H7 (cell line): ENCODE measurements at regions not wholly inside any gene's neighbourhood (a gene's known extent, or its start where the extent isn't known, plus 50 kb on each side); places are given as distances from the start of the nearest gene placed in this dataset.
"Not testable (repeated sequence)": the region's sequence is repeated elsewhere in the genome, so short reads cannot be mapped to it uniquely, and the experiment has no call there.

Experiments
- DNase-seq: peaks from one replicate; pipeline ENCODE4 v3.0.0; 2012
- H3K27me3 ChIP-seq: 2 replicates; pipeline ENCODE4 v1.6.0; 2011; ENCODE audit warnings: mild to moderate bottlenecking, low read length; ENCODE audit not compliant: control insufficient read depth, insufficient read depth
- H3K36me3 ChIP-seq: replicated peaks from 2 replicates; pipeline ENCODE4 v1.5.1; 2011; ENCODE audit warnings: low read length; ENCODE audit not compliant: control insufficient read depth, insufficient read depth
- H3K4me3 ChIP-seq: 2 replicates; pipeline ENCODE4 v1.5.1; 2011; ENCODE audit warnings: low read depth, mild to moderate bottlenecking, control low read depth, low read length, moderate library complexity; ENCODE audit not compliant: insufficient read depth

DNA sequence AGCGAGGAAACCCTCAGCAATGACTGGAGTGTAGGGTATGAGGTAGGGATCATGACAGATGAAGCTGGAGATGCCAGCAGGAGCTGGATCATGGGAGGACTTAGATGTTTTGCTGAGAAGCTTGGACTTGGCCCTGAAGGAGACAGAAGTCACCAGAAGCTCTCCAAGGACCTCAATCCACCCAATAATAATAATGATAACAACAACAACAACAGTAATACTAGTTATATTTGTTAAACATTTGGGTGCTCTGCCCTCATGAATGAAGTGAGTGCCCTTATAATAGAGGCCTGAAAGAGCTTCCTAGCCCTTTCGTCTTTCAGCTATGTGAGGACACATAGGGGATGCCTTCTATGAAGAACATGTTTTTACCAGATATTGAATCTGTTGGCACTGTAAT is 163.9 kb downstream of the DDX1 start:
- Histone ChIP-seq H3K4me3 (no peak overlapping the region), H3K27me3 (no peaks in the 10 kb centered on the region), H3K36me3 (no peaks in the 10 kb centered on the region)
- no peak for DNase-seq

DNA sequence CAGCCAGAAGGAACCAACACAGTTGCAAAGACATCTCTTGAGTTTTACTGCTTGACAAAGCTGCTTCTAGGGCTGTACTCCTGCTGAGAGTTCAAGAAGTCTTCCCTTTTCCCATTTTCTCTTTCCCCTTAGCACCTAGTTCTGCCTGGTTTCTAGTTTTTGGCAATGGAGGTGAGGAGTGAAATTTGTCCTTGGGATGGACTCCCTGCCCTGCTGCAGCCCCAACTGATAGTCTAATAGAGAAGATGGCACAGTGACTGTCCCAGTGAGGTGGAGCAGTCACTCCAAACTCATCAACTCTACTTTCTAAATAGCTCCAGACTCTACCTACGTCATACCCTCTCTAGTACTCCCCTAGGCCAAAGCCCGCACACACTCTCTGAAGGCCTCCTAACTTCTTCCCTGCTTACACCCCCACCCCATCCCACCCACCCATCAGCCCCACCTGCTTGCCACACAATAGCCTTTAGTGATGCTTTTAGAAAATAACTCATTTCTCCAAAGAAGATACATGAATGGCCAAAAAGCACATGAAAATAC is 164.4 kb downstream of the DDX1 start:
- no peak overlapping the region for H3K4me3 ChIP-seq
- no peaks in the 10 kb centered on the region for H3K27me3 ChIP-seq
- DNase-seq: no peak
- H3K36me3 ChIP-seq: no peaks in the 10 kb centered on the region

DNA sequence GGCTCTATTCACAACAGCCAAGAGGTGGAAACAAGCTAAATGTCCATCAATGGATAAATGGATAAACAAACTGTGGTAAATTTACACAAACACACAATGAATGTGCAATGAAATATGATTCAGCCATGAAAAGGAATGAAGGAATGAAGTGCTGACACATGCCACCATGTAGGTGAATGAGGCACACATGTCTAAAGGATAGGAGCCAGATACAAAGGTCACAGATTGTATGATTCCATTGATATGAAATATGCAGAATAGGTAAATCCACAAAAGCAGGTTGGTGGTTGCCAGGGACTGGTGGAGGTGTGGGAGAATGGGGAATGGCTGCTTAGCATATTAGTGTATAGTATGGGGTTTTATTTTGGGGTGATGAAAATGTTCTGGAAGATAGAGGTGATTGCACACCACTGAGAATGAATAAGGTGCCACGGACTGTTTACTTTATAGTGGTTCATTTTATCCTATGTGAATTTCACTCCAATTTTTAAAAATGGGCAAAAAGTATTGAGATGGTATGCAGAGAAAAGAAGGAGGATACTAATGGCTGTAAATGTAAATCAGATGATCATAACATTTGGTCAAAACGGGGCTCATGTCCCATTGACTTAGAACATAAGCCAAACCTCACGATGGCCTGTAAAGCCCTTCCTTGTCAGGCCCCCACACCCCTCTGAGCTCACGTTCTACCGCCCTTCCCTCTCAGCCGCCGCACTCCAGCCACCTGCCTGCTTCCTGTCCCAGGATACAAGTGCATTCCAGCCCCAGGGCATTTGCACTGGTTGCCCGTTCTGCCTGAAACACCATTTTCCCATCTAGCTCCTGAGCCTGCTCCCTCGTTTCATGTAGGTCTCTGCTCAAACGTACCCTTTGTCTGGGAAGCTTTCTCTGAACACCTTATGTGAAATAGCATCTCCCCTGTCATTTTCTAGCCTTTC is 165.5 kb downstream of the DDX1 start:
- Histone ChIP-seq H3K36me3 (no peaks in the 10 kb centered on the region), H3K4me3 (no peak overlapping the region), H3K27me3 (no peaks in the 10 kb centered on the region)
- DNase-seq: no peak

DNA sequence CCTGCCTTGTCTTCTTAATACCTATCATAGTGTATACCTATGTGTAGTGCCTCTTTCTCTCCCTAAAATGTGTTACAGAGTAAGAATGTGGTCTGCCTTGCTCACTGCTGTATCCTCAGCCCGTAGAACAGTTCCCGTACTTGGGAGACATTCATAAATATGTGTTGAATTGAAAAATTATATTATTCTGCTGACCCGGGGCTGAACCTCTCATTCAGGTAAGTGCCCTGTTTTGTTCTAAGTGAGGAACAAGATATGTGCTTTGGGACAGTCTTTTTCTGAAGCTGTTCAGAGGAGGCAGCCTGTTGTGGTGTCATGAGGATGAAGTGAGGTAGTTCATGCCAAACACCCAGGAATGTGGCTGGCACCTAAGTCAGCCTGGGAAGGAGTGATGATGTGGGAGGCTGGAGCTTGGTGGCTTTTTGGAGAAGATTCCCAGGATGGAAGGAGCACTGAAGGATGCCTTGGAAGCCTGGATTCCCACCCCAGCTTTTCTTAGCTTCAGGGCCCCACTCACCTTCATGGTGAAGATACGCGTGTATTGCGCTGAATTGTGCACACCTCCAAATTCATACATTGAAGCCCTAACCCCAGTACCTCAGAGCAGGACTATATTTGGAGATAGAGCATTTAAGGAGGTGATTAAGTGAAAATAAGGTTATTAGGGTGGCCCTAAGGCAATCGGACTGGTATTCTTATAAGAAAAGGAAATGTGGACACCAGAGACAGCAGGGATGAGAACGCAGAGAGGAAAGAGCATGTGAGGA is 166.3 kb downstream of the DDX1 start:
- Histone ChIP-seq H3K27me3 (no peaks in the 10 kb centered on the region), H3K4me3 (no peak overlapping the region), H3K36me3 (no peaks in the 10 kb centered on the region)
- DNase-seq: no peak

DNA sequence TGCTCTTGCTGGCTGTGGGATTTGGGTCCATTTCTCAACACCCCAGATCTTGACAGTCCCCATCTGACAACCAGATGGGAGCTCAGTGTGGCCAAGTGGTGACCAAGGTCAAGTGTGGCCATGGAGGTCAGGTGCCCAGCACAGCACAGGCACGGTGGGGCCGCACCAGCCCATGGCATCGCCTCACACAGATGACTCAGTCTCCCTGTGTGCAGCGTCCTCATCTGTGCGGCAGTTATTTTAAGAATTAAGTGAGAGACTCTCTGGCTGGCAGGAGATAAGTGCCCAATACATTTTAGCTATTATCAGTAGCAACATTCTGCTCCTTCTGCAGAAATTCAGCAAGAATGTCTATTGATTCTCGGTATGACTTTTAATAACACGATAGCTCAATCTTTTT is 167.2 kb downstream of the DDX1 start:
- Histone ChIP-seq H3K36me3 (no peaks in the 10 kb centered on the region), H3K27me3 (no peaks in the 10 kb centered on the region), H3K4me3 (no peak overlapping the region)
- no peak for DNase-seq

DNA sequence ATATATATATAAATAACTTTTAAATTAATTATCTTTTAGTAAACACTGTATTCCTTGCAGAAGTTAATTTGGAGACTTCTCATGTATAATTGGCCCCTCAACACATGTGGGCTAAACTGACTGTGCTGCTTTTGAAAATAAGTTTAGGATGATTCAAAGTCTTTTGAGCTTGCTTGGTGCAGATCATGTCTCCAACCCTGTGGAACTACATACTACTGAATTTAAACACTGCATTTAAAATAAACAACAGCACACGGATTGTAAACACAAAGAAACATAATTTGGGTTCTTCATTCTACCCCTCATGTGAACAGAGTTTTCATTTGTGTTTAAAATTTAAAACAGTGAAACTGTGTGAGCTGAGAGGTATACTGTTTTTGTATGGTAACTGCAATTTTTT is 167.7 kb downstream of the DDX1 start:
- Histone ChIP-seq H3K4me3 (no peak overlapping the region), H3K27me3 (no peaks in the 10 kb centered on the region), H3K36me3 (no peaks in the 10 kb centered on the region)
- no peak for DNase-seq

DNA sequence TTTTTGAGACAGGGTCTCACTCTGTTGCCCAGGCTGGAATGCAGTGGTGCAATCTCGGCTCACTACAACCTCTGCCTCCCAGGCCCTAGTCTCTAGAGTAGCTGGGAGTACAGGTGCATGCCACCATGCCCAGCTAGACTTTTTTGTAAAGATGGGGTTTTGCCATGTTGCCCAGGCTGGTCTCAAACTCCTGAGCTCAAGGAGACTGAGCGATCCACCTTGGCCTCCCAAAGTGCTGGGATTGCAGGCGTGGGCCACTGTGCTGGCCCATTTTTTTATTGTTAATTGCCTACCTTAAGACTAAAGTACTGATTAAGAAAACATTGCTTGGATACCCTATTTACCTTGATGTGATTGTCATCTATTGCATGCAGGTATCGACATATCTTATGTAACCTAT is 168.1 kb downstream of the DDX1 start:
- not testable (repeated sequence) for H3K4me3 ChIP-seq, H3K27me3 ChIP-seq, H3K36me3 ChIP-seq, DNase-seq

DNA sequence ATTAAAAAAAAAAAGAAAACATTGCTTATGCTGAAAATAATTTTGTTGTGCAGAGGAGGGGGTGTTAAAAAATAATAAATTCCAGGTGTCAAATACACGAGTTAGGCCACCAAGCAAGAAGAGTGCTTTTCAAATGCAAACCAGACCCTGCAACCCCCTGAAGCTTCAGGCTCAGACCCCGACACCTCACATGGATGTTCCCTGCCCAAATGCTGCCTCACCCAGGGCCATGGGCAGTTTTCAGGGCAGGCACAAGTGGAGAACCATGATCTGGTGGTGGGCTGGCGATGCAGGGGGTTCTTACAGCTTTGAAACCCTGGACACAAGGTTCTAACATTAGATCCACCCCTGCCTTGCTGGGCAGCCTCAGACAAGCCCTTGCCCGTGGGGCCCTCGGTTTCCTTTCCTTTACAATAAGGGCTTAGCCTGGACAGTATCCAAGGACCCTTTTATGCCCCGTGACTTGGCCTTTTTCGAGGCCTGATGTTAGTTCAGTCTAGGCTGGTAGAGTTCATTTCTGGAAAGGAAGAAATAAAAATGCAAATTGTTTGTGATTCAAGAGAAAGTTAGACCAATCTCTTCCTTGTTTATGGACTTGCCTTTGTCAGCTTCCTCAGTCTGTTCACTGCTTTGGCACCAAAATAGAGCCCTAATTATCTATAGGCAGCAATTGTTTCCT is 168.7 kb downstream of the DDX1 start:
- DNase-seq: no peak
- no peaks in the 10 kb centered on the region for H3K36me3 ChIP-seq
- H3K27me3 ChIP-seq: no peaks in the 10 kb centered on the region
- no peak overlapping the region for H3K4me3 ChIP-seq

DNA sequence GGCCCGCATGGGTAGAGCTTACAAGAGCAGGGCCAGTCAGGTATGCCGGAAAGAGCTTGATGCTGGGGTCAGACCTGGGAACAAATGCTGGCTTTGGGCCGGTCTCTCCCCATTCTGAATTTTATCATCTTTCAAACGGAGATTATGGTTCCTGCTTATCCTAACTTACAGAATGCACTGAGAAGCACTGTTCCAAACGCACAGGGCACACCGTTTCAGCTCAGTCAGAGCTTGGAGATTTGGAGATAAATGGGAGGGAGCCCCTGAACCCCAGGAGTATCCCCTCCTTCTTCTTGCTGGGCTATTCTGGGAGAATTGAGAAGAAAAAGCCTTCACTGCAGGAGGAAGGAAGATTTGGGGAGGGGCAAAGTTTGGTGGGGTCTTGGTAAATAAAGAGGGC is 169.4 kb downstream of the DDX1 start:
- no peaks in the 10 kb centered on the region for H3K27me3 ChIP-seq
- no peak for DNase-seq
- no peak overlapping the region for H3K4me3 ChIP-seq
- no peaks in the 10 kb centered on the region for H3K36me3 ChIP-seq

DNA sequence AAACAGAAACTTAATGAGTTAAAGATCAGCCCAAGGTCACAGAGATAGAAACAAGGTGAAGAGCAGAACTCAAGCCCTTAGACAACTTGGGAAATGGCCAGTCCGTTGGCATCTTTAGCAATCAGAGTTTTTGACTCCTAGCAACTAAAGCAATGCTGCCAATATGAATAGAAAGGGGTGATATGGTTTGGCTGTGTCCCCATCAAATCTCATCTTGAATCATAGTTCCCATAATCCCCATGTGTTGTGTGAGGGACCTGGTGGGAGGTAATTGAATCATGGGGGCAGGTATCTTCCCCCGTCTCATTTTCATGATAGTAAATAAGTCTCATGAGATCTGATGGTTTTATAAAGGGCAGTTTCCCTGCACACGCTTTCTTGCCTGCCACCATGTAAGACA is 170.2 kb downstream of the DDX1 start:
- no peak overlapping the region for H3K4me3 ChIP-seq
- H3K36me3 ChIP-seq: no peaks in the 10 kb centered on the region
- no peak for DNase-seq
- no peaks in the 10 kb centered on the region for H3K27me3 ChIP-seq

DNA sequence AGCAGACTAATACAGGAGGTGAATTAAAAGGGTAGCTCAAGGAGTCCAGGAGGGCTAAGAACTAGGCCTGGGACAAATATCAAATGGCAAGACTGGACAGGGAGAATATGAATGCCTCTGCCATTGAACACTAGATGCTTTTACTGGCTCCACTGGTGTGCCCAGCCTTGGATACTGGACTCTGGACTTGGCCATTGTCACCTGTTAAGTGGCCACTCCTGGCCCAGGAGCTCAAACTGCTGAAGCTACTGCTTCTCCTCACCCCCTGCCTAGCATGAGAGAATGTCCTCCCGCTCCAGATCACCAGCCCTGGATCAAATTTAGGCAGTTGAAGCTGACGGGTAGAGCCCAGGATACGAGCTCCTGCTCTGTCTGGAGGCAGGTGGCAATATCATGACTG is 170.8 kb downstream of the DDX1 start:
- Histone ChIP-seq H3K36me3 (no peaks in the 10 kb centered on the region), H3K4me3 (no peak overlapping the region), H3K27me3 (no peaks in the 10 kb centered on the region)
- no peak for DNase-seq

DNA sequence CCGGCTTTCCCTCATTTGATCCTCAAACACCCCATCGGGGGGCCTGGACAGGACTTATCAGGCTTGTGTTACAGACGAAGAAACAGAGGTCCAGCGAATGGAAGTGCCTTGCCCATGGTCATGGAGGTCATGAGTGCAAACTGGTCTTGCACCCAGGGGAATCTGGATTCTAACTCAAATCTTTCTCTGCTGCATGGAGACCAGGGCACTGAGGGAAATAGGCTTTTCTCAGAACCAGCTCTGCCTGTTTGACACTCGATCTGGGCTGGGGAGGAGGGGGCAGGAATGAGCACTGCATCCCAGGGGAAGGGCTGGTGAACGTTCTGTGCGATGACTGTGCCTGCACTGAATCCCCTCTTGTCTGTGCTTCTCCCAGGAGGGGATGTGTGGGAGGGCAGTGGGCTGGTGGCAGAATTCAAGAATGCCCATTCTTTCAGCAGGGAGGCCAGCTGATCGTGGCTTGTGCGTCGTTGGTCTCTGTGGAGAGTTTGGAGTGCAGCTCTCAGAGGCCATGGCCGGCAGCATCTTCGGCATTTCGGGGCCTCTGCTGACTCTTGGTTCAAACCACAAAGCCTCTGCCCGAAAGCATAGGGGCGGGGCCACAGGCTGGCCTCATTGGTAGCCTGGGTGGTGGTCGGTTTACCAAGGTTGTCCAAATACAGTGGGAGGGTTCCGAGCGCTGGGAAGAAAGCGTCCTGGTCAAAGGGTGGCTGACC is 171.6 kb downstream of the DDX1 start:
- Histone ChIP-seq H3K27me3 (no peaks in the 10 kb centered on the region), H3K36me3 (no peaks in the 10 kb centered on the region), H3K4me3 (no peak overlapping the region)
- DNase-seq: no peak

DNA sequence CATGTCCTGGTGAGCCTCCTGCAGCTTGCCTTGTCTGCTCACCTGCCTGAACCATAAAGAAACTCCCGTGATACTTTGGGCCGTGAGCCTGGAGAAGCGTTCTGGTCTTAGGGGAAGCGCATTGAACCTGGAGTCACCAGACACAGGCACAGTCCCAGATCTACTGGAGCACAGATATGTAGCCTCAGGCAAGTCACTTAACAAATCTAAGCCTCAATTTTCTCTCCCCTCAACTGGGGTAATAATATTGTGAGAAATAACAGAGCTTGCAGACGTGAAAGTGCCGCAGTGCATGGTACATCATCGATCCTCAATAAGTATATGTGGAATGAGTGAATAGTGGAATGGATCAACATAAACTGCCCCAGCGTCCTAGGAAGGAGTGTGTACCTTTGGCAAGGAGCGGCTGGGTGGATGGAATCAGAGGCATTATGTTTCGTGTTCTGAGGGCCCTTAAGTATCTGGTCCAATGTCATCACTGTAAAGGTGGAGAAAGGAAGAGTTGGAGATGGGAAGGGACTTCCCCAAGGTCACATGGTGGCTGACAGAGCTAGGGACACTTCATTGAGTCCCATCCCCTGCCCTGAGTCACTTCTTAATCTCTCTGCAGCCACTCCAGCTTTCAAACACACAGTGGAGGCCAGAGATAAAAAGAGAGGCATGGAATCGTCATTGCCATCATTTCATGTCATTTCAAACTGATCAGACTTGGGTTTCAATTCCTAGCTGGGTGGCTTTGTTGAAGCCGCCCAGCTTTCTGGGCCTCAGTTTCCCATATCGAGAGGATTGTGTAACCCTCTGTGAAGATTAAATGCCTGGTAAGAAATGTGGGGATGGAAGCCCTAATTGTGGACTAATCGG is 172.4 kb downstream of the DDX1 start:
- Histone ChIP-seq H3K27me3 (no peaks in the 10 kb centered on the region), H3K36me3 (no peaks in the 10 kb centered on the region), H3K4me3 (no peak overlapping the region)
- DNase-seq: no peak
